ENCODE measurements at regions not wholly inside any gene's neighbourhood (a gene's known extent, or its start where the extent isn't known, plus 50 kb on each side); places are given as distances from the start of the nearest gene placed in this dataset.

DNA sequence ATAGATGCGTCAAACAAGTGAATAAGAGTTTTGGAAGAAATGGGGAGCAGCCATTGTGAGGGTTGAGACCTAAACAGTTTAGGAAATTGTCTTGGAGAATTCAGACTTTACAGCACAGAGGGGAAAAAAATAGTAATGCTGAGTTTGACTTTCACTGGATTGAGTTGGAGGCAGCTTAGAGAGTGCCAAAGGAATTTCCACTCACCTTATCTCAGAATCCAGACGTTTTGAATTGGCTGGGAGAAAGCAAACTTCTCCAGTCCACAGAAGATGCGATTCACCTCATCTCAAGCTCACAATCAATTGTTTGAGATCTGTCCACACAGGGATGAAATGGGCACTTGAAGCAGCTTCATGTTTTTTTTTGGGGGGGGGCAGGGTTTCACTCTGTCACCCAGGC is 663.5 kb upstream of the SALL1 start:
- Histone ChIP-seq H3K9me3 (ENCODE audit: control insufficient read depth in 1 of 2, insufficient read depth in 1 of 2, low read depth in 1 of 2, low read length in 2 of 2) (peaks cover 6 to 15% of the 10 kb centered on the region in 2 experiments; a peak in 3 of 4 replicates), H3K36me3 (ENCODE audit: control insufficient read depth in 1 of 2, insufficient read depth in 2 of 2, low read length in 2 of 2) (no peaks in the 10 kb centered on the region), H3K4me2 (ENCODE audit: low read length) (no peak overlapping the region), H4K20me1 (ENCODE audit: insufficient read depth) (no peaks in the 10 kb centered on the region), H2AFZ (ENCODE audit: low read depth, low read length, poor library complexity, severe bottlenecking) (no peak overlapping the region), H3K79me2 (ENCODE audit: insufficient read depth, low read length) (no peaks in the 10 kb centered on the region), H3K9ac (ENCODE audit: low read length) (no peak overlapping the region), H3K27me3 (ENCODE audit: insufficient read depth, low read length) (no peaks in the 10 kb centered on the region), H3K4me3 (replicated peaks in 1 of 2; ENCODE audit: low read depth in 1 of 2, low read length in 2 of 2) (no peak overlapping the region), H3K9me2 (ENCODE audit: insufficient read depth) (no peaks in the 10 kb centered on the region), H3K4me1 (ENCODE audit: control insufficient read depth in 1 of 2, insufficient read depth in 2 of 2, low read length in 2 of 2) (no peaks in the 10 kb centered on the region), H3K27ac (ENCODE audit: low read depth, low read length) (no peak overlapping the region)
- TF ChIP-seq, protein P1, sequence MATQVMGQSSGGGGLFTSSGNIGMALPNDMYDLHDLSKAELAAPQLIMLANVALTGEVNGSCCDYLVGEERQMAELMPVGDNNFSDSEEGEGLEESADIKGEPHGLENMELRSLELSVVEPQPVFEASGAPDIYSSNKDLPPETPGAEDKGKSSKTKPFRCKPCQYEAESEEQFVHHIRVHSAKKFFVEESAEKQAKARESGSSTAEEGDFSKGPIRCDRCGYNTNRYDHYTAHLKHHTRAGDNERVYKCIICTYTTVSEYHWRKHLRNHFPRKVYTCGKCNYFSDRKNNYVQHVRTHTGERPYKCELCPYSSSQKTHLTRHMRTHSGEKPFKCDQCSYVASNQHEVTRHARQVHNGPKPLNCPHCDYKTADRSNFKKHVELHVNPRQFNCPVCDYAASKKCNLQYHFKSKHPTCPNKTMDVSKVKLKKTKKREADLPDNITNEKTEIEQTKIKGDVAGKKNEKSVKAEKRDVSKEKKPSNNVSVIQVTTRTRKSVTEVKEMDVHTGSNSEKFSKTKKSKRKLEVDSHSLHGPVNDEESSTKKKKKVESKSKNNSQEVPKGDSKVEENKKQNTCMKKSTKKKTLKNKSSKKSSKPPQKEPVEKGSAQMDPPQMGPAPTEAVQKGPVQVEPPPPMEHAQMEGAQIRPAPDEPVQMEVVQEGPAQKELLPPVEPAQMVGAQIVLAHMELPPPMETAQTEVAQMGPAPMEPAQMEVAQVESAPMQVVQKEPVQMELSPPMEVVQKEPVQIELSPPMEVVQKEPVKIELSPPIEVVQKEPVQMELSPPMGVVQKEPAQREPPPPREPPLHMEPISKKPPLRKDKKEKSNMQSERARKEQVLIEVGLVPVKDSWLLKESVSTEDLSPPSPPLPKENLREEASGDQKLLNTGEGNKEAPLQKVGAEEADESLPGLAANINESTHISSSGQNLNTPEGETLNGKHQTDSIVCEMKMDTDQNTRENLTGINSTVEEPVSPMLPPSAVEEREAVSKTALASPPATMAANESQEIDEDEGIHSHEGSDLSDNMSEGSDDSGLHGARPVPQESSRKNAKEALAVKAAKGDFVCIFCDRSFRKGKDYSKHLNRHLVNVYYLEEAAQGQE (IDR thresholded peaks at IDR 0.05; ENCODE audit: low read depth), result no peak
- TF ChIP-seq YY1 (IDR thresholded peaks at IDR 0.05; ENCODE audit: extremely low read depth, insufficient replicate concordance, low read depth, low read length) (no peak), SIN3A (IDR thresholded peaks at IDR 0.05; ENCODE audit: low read depth) (no peak), ELF1 (IDR thresholded peaks at IDR 0.05; ENCODE audit: borderline replicate concordance, low read depth) (no peak), EZH2 (IDR thresholded peaks at IDR 0.05) (no peak), POLR2AphosphoS5 (IDR thresholded peaks at IDR 0.05; ENCODE audit: low read depth, low read length) (no peak), POLR2A (IDR thresholded peaks at IDR 0.05; ENCODE audit: borderline replicate concordance, extremely low read depth, insufficient read depth, insufficient read length) (no peak), CEBPB (IDR thresholded peaks at IDR 0.05; ENCODE audit: low read depth) (no peak), RAD21 (IDR thresholded peaks at IDR 0.05; ENCODE audit: low read depth) (no peak), TCF7L2 (IDR thresholded peaks at IDR 0.05; ENCODE audit: borderline replicate concordance, extremely low read depth, insufficient read depth, insufficient read length) (no peak), CBX3 (IDR thresholded peaks at IDR 0.05; ENCODE audit: low read depth) (no peak), JUND (IDR thresholded peaks at IDR 0.05) (no peak), SP1 (IDR thresholded peaks at IDR 0.05; ENCODE audit: low read depth) (no peak), ZFX (IDR thresholded peaks at IDR 0.05) (no peak)
- TF ChIP-seq, protein P2, sequence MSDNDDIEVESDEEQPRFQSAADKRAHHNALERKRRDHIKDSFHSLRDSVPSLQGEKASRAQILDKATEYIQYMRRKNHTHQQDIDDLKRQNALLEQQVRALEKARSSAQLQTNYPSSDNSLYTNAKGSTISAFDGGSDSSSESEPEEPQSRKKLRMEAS (IDR thresholded peaks at IDR 0.05), result no peak
- TF ChIP-seq, protein P3, sequence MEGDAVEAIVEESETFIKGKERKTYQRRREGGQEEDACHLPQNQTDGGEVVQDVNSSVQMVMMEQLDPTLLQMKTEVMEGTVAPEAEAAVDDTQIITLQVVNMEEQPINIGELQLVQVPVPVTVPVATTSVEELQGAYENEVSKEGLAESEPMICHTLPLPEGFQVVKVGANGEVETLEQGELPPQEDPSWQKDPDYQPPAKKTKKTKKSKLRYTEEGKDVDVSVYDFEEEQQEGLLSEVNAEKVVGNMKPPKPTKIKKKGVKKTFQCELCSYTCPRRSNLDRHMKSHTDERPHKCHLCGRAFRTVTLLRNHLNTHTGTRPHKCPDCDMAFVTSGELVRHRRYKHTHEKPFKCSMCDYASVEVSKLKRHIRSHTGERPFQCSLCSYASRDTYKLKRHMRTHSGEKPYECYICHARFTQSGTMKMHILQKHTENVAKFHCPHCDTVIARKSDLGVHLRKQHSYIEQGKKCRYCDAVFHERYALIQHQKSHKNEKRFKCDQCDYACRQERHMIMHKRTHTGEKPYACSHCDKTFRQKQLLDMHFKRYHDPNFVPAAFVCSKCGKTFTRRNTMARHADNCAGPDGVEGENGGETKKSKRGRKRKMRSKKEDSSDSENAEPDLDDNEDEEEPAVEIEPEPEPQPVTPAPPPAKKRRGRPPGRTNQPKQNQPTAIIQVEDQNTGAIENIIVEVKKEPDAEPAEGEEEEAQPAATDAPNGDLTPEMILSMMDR (IDR thresholded peaks at IDR 0.05 in 2 of 3, conservative IDR thresholded peaks at IDR 0.05 in 1 of 3; ENCODE audit: borderline replicate concordance in 1 of 3, insufficient read depth in 1 of 3, low read depth in 2 of 3, low read length in 2 of 3), result no peak
- TF ChIP-seq, protein P4, sequence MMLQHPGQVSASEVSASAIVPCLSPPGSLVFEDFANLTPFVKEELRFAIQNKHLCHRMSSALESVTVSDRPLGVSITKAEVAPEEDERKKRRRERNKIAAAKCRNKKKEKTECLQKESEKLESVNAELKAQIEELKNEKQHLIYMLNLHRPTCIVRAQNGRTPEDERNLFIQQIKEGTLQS (IDR thresholded peaks at IDR 0.05), result no peak
- ChIA-PET POLR2A (no interaction called here), RAD21 (ENCODE audit: low non-redundant PET in 1 of 2, low total read pairs in 2 of 2, uncharacterized antibody in 2 of 2, unreplicated experiment in 2 of 2) (no interaction called here), CTCF (no interaction called here)
- no TSS peak for BruUV-seq (replicated peaks)
- intact Hi-C loops (cut with micrococcal nuclease), result no loop called here
- no peak for DNase-seq (ENCODE audit: low read depth, low spot score)
- ATAC-seq, result no peak
